PC-3 (cell line): ENCODE measurements at regions not wholly inside any gene's neighbourhood (a gene's known extent, or its start where the extent isn't known, plus 50 kb on each side); places are given as distances from the start of the nearest gene placed in this dataset.

Experiments
- ATAC-seq: fragments of 200-7000 bp; cut with Tn5 transposase; 2 replicates; pipeline ENCODE4 v1.9.1; 2020; ENCODE audit warnings: mild to moderate bottlenecking, moderate library complexity
- BruUV-seq: library from RNA; stranded (reverse); fragments of 400-500 nt; replicated peaks from 2 replicates; lab custom pipeline; 2021; lab: Mats Ljungman, UMichigan
- CTCF ChIA-PET: fragments of 300-600 bp; sonication (Branson Sonifier 250); formaldehyde crosslinking; loops from one replicate; lab custom pipeline; 2022; ENCODE audit warnings: antibody characterized with exemption; lab: Charles Lee
- POLR2A ChIA-PET: fragments of 300-600 bp; sonication (Branson Sonifier 250); formaldehyde crosslinking; loops from one replicate; lab custom pipeline; 2022; ENCODE audit warnings: antibody characterized with exemption; ENCODE audit not compliant: unreplicated experiment; lab: Charles Lee
- DNase-seq: peaks from one replicate; pipeline ENCODE4 v3.0.0-alpha.2; 2015
- H2AFZ ChIP-seq: fragments of 300-600 bp; sonication (generic); 2 replicates; pipeline ENCODE4 v1.6.0; 2016; ENCODE audit warnings: antibody characterized with exemption, low read length
- H3F3A ChIP-seq: fragments of 300-600 bp; sonication (generic); one replicate; pipeline ENCODE4 v1.6.0; 2017; ENCODE audit warnings: antibody characterized with exemption, low read length, control low read depth, mild to moderate bottlenecking; ENCODE audit not compliant: unreplicated experiment
- H3K27ac ChIP-seq: fragments of 300-600 bp; sonication (generic); 2 replicates; pipeline ENCODE4 v1.5.1; 2016; ENCODE audit warnings: mild to moderate bottlenecking, low read length
- H3K27me3 ChIP-seq: fragments of 300-600 bp; sonication (generic); 2 replicates; pipeline ENCODE4 v1.6.1; 2016; ENCODE audit warnings: low read length, mixed read lengths
- H3K36me3 ChIP-seq: fragments of 300-600 bp; sonication (generic); 2 replicates; pipeline ENCODE4 v1.6.1; 2016; ENCODE audit warnings: low read depth, mixed run types, low read length, mixed read lengths
- H3K4me1 ChIP-seq: fragments of 300-600 bp; sonication (generic); 2 replicates; pipeline ENCODE4 v1.5.1; 2016; ENCODE audit warnings: low read length; ENCODE audit not compliant: insufficient read depth
- H3K4me2 ChIP-seq: fragments of 300-600 bp; sonication (generic); 2 replicates; pipeline ENCODE4 v1.6.0; 2016; ENCODE audit warnings: low read length
- H3K4me3 ChIP-seq: fragments of 300-600 bp; sonication (generic); 2 replicates; pipeline ENCODE4 v1.5.1; 2016; ENCODE audit warnings: mild to moderate bottlenecking, low read length, mixed read lengths
- H3K79me2 ChIP-seq: fragments of 300-600 bp; sonication (generic); 2 replicates; pipeline ENCODE4 v1.6.1; 2017; ENCODE audit warnings: low read length, mixed read lengths
- H3K9ac ChIP-seq: fragments of 300-600 bp; sonication (generic); 2 replicates; pipeline ENCODE4 v1.6.0; 2016; ENCODE audit warnings: mild to moderate bottlenecking, low read length
- H3K9me2 ChIP-seq: fragments of 300-600 bp; sonication (generic); replicated peaks from 2 replicates; pipeline ENCODE4 v1.6.1; 2016; ENCODE audit warnings: mixed run types, low read length, mixed read lengths
- H3K9me3 ChIP-seq: fragments of 300-600 bp; sonication (generic); 2 replicates; pipeline ENCODE4 v1.6.1; 2016; ENCODE audit warnings: low read length, mixed read lengths
- H4K20me1 ChIP-seq: fragments of 300-600 bp; sonication (generic); 2 replicates; pipeline ENCODE4 v1.6.1; 2016; ENCODE audit warnings: low read length, mixed read lengths
- EZH2 ChIP-seq: fragments of 300-600 bp; sonication (generic); IDR thresholded peaks from one replicate; pipeline ENCODE4 v1.6.1; 2017; ENCODE audit warnings: antibody characterized with exemption, mild to moderate bottlenecking, low read length; ENCODE audit not compliant: unreplicated experiment
- EZH2phosphoT487 ChIP-seq: fragments of 300-600 bp; sonication (generic); IDR thresholded peaks from 2 replicates; pipeline ENCODE4 v1.6.1; 2018; ENCODE audit warnings: mild to moderate bottlenecking, antibody characterized with exemption, low read length, borderline replicate concordance
- intact Hi-C: fragments of 100-400 bp; cut with micrococcal nuclease; formaldehyde crosslinking; loops from 2 replicates; pipeline ENCODE4 v1.9.0; 2023
- TF ChIP-seq, protein P1 (sequence below): fragments of 300-600 bp; sonication (generic); conservative IDR thresholded peaks from 2 replicates; pipeline ENCODE4 v1.5.1; 2017; ENCODE audit warnings: antibody characterized with exemption, low read depth, mild to moderate bottlenecking, low read length

- no peak overlapping the region for H3K4me3 ChIP-seq
- H4K20me1 ChIP-seq: no peaks in the 10 kb centered on the region
- H3K4me2 ChIP-seq: no peak overlapping the region
- TF ChIP-seq EZH2 (no peak), EZH2phosphoT487 (no peak)
- TF ChIP-seq, protein P1, sequence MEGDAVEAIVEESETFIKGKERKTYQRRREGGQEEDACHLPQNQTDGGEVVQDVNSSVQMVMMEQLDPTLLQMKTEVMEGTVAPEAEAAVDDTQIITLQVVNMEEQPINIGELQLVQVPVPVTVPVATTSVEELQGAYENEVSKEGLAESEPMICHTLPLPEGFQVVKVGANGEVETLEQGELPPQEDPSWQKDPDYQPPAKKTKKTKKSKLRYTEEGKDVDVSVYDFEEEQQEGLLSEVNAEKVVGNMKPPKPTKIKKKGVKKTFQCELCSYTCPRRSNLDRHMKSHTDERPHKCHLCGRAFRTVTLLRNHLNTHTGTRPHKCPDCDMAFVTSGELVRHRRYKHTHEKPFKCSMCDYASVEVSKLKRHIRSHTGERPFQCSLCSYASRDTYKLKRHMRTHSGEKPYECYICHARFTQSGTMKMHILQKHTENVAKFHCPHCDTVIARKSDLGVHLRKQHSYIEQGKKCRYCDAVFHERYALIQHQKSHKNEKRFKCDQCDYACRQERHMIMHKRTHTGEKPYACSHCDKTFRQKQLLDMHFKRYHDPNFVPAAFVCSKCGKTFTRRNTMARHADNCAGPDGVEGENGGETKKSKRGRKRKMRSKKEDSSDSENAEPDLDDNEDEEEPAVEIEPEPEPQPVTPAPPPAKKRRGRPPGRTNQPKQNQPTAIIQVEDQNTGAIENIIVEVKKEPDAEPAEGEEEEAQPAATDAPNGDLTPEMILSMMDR: no peak
- H3K4me1 ChIP-seq: no peaks in the 10 kb centered on the region
- no peaks in the 10 kb centered on the region for H3K9me3 ChIP-seq
- no peak overlapping the region for H2AFZ ChIP-seq
- DNase-seq (no peak), ATAC-seq (no peak)
- BruUV-seq: no TSS peak
- intact Hi-C loops: no loop called here
- H3K9me2 ChIP-seq: no peaks in the 10 kb centered on the region; the same call in 1 of the 2 replicates
- ChIA-PET POLR2A (no interaction called here), CTCF (no interaction called here)
- no peak overlapping the region for H3K9ac ChIP-seq
- H3K36me3 ChIP-seq: no peaks in the 10 kb centered on the region
- no peak overlapping the region for H3K27ac ChIP-seq
- peaks cover 48% of the 10 kb centered on the region for H3K27me3 ChIP-seq
- H3K79me2 ChIP-seq: no peaks in the 10 kb centered on the region
- H3F3A ChIP-seq: no peaks in the 10 kb centered on the region
Measured at GRCh38 chr2:107466984-107467773, 359.5 kb upstream of the RGPD4 start.

DNA sequence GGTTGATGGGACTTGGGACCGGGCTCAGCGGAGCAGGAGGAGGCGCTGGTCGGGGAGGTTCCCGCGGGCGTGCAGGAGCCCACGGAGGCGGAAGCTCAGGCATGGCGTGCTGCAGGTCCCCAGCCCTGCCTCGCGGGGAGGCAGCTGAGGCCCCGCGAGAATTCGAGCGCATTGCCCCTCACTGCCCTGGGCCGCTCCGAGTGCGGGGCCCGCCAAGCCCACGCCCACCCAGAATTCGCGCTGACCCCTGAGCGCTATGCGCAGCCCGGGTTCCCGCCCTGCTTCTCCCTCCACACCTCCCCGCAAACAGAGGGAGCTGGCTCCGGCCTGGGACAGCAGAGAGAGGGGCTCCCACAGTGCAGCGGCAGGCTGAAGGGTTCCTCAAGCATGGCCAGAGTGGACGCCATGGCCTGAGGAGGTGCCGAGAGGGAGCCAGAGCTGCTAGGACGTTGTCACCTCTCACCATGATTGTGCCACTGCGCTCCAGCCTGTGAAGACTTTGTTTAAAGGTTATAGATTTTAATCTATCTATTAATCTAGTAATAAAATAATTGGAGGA, 357.2 kb upstream of the RGPD4 start:
- BruUV-seq: no TSS peak
- intact Hi-C loops: no loop called here
- ATAC-seq (no peak), DNase-seq (no peak)
- no peaks in the 10 kb centered on the region for H3K79me2 ChIP-seq
- peaks cover 31% of the 10 kb centered on the region for H3K27me3 ChIP-seq
- H3K9ac ChIP-seq: no peak overlapping the region
- no peaks in the 10 kb centered on the region for H3F3A ChIP-seq
- H2AFZ ChIP-seq: no peak overlapping the region
- POLR2A ChIA-PET: no interaction called here
- H3K9me2 ChIP-seq: no peaks in the 10 kb centered on the region; the same call in 1 of the 2 replicates
- no peaks in the 10 kb centered on the region for H3K9me3 ChIP-seq
- H3K4me2 ChIP-seq: no peak overlapping the region
- CTCF ChIA-PET: no interaction called here
- H4K20me1 ChIP-seq: no peaks in the 10 kb centered on the region
- TF ChIP-seq EZH2: no peak
- TF ChIP-seq, protein P1: no peak
- TF ChIP-seq EZH2phosphoT487: no peak
- H3K27ac ChIP-seq: no peak overlapping the region
- no peaks in the 10 kb centered on the region for H3K36me3 ChIP-seq
- H3K4me1 ChIP-seq: no peaks in the 10 kb centered on the region
- no peak overlapping the region for H3K4me3 ChIP-seq

DNA sequence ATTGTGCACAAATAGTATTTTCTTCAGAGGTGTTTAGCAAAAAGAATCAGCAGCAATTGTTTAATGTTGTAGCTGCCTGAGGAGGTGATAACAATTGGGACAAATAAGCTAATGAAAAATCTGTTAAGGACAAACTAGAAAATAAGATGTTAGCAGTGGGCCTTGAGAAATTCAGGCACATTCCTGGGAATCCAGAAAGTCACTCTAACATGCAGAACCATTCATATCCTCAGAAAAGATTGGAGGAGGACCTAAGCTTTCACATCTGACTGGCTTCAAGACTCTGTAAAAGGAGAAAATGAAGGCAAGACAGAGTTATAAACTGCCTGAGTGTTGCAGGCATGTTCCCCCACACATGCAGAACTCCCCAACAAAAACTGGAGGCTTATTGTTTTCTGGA, 353.5 kb upstream of the RGPD4 start:
- Histone ChIP-seq H3K9me3 (no peaks in the 10 kb centered on the region), H3K27ac (no peak overlapping the region), H2AFZ (no peak overlapping the region), H3K9me2 (no peaks in the 10 kb centered on the region), H3K79me2 (no peaks in the 10 kb centered on the region), H3K4me1 (no peaks in the 10 kb centered on the region), H3K27me3 (peaks cover 5% of the 10 kb centered on the region; the same call in 1 of the 2 replicates), H3K36me3 (no peaks in the 10 kb centered on the region), H3K9ac (no peak overlapping the region), H3K4me3 (no peak overlapping the region), H3F3A (no peaks in the 10 kb centered on the region), H3K4me2 (no peak overlapping the region), H4K20me1 (no peaks in the 10 kb centered on the region)
- ChIA-PET POLR2A (no interaction called here), CTCF (no interaction called here)
- intact Hi-C loops: no loop called here
- ATAC-seq (no peak), DNase-seq (no peak)
- TF ChIP-seq EZH2phosphoT487: no peak
- TF ChIP-seq, protein P1: no peak
- no peak for TF ChIP-seq EZH2
- BruUV-seq: no TSS peak
